ENCODE measurements at regions not wholly inside any gene's neighbourhood (a gene's known extent, or its start where the extent isn't known, plus 50 kb on each side); places are given as distances from the start of the nearest gene placed in this dataset.
"Not testable (repeated sequence)": the region's sequence is repeated elsewhere in the genome, so short reads cannot be mapped to it uniquely, and the experiment has no call there.

- TF ChIP-seq CTCF (IDR thresholded peaks at IDR 0.05; ENCODE audit: unreplicated experiment), result no peak
- POLR2A ChIA-PET, result no interaction called here
- H3K9me3 Mint-ChIP-seq (ENCODE audit: unreplicated experiment), result no peaks in the 10 kb centered on the region
- no TSS peak for BruUV-seq (replicated peaks)
- no peak overlapping the region for H3K27ac Mint-ChIP-seq (ENCODE audit: low read depth, unreplicated experiment)
- H3K4me3 Mint-ChIP-seq (ENCODE audit: unreplicated experiment), result no peak overlapping the region
- no peaks in the 10 kb centered on the region for H3K4me1 Mint-ChIP-seq (ENCODE audit: insufficient read depth, unreplicated experiment)
- no peak for DNase-seq (ENCODE audit: unreplicated experiment)
- peaks cover 23% of the 10 kb centered on the region for H3K27me3 Mint-ChIP-seq (ENCODE audit: insufficient read depth, unreplicated experiment)
- intact Hi-C loops (cut with micrococcal nuclease), result no loop called here
- CTCF ChIA-PET, result interaction anchor here (1.4 kb wide), 1 partner anchor 17 kb away, joined by 3 read pairs; no protein-coding TSS in a partner anchor
- H3K36me3 Mint-ChIP-seq (ENCODE audit: insufficient read depth, unreplicated experiment), result no peaks in the 10 kb centered on the region
Measured at GRCh38 chr10:120793088-120793487, 58.1 kb upstream of the WDR11 start.

GRCh38 chr10:120794390-120794789, 56.8 kb upstream of the WDR11 start:
- DNase-seq (ENCODE audit: unreplicated experiment), result no peak
- H3K27me3 Mint-ChIP-seq (ENCODE audit: insufficient read depth, unreplicated experiment), result peaks cover 23% of the 10 kb centered on the region
- ChIA-PET POLR2A (no interaction called here), CTCF (interaction anchor here (0.6 to 0.7 kb wide), 2 partner anchors 39 to 49 kb away, joined by 3 read pairs; no protein-coding TSS in a partner anchor)
- TF ChIP-seq CTCF (IDR thresholded peaks at IDR 0.05; ENCODE audit: unreplicated experiment), result no peak
- no peak overlapping the region for H3K4me3 Mint-ChIP-seq (ENCODE audit: unreplicated experiment)
- no peaks in the 10 kb centered on the region for H3K36me3 Mint-ChIP-seq (ENCODE audit: insufficient read depth, unreplicated experiment)
- intact Hi-C loops (cut with micrococcal nuclease), result no loop called here
- no peaks in the 10 kb centered on the region for H3K9me3 Mint-ChIP-seq (ENCODE audit: unreplicated experiment)
- no peak overlapping the region for H3K27ac Mint-ChIP-seq (ENCODE audit: low read depth, unreplicated experiment)
- BruUV-seq (replicated peaks), result no TSS peak
- no peaks in the 10 kb centered on the region for H3K4me1 Mint-ChIP-seq (ENCODE audit: insufficient read depth, unreplicated experiment)

- intact Hi-C loops (cut with micrococcal nuclease); H3K27ac Mint-ChIP-seq (ENCODE audit: low read depth, unreplicated experiment); CTCF ChIA-PET; H3K36me3 Mint-ChIP-seq (ENCODE audit: insufficient read depth, unreplicated experiment); H3K4me3 Mint-ChIP-seq (ENCODE audit: unreplicated experiment); BruUV-seq (replicated peaks); H3K4me1 Mint-ChIP-seq (ENCODE audit: insufficient read depth, unreplicated experiment); DNase-seq (ENCODE audit: unreplicated experiment); H3K9me3 Mint-ChIP-seq (ENCODE audit: unreplicated experiment): not testable (repeated sequence)
- POLR2A ChIA-PET, result interaction anchor here (1.1 kb wide), 1 partner anchor 24 kb away, joined by 3 read pairs; no protein-coding TSS in a partner anchor
- H3K27me3 Mint-ChIP-seq (ENCODE audit: insufficient read depth, unreplicated experiment), result peaks cover 35% of the 10 kb centered on the region
Measured at GRCh38 chr10:120798276-120798675, 52.9 kb upstream of the WDR11 start.

GRCh38 chr10:120799849-120800248, 51.3 kb upstream of the WDR11 start:
- no peak overlapping the region for H3K27ac Mint-ChIP-seq (ENCODE audit: low read depth, unreplicated experiment)
- no peaks in the 10 kb centered on the region for H3K9me3 Mint-ChIP-seq (ENCODE audit: unreplicated experiment)
- H3K36me3 Mint-ChIP-seq (ENCODE audit: insufficient read depth, unreplicated experiment), result no peaks in the 10 kb centered on the region
- CTCF ChIA-PET, result no interaction called here
- POLR2A ChIA-PET, result no interaction called here
- H3K4me3 Mint-ChIP-seq (ENCODE audit: unreplicated experiment), result no peak overlapping the region
- no peaks in the 10 kb centered on the region for H3K4me1 Mint-ChIP-seq (ENCODE audit: insufficient read depth, unreplicated experiment)
- no TSS peak for BruUV-seq (replicated peaks)
- H3K27me3 Mint-ChIP-seq (ENCODE audit: insufficient read depth, unreplicated experiment), result peaks cover 35% of the 10 kb centered on the region
- no peak for DNase-seq (ENCODE audit: unreplicated experiment)
- no peak for TF ChIP-seq CTCF (IDR thresholded peaks at IDR 0.05; ENCODE audit: unreplicated experiment)
- intact Hi-C loops (cut with micrococcal nuclease), result no loop called here

Measured in MCF 10A (cell line).